ENCODE measurements at regions not wholly inside any gene's neighbourhood (a gene's known extent, or its start where the extent isn't known, plus 50 kb on each side); places are given as distances from the start of the nearest gene placed in this dataset.

DNA sequence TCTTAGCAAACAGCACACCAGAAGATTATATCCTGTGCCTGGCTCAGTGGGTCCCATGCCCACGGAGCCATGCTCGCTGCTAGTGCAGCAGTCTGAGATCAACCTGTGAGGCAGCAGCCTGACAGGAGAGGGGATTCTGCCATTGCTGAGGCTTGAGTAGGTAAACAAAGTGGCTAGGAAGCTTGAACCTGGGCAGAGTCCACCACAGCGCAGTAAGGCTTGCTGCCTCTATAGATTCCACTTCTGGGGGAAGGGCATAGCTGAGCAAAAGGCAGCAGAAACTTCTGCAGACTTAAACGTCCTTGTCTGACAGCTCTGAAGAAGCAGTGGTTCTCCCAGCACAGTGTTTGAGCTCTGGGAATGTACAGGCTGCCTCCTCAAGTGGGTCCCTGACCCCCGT lies 210.3 kb downstream of the RMST start:
- TF ChIP-seq, protein P1, sequence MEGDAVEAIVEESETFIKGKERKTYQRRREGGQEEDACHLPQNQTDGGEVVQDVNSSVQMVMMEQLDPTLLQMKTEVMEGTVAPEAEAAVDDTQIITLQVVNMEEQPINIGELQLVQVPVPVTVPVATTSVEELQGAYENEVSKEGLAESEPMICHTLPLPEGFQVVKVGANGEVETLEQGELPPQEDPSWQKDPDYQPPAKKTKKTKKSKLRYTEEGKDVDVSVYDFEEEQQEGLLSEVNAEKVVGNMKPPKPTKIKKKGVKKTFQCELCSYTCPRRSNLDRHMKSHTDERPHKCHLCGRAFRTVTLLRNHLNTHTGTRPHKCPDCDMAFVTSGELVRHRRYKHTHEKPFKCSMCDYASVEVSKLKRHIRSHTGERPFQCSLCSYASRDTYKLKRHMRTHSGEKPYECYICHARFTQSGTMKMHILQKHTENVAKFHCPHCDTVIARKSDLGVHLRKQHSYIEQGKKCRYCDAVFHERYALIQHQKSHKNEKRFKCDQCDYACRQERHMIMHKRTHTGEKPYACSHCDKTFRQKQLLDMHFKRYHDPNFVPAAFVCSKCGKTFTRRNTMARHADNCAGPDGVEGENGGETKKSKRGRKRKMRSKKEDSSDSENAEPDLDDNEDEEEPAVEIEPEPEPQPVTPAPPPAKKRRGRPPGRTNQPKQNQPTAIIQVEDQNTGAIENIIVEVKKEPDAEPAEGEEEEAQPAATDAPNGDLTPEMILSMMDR (IDR thresholded peaks at IDR 0.05; ENCODE audit: low read depth, low read length): no peak
- no peak for TF ChIP-seq EZH2phosphoT487 (IDR thresholded peaks at IDR 0.05; ENCODE audit: low read depth)

Measured in OCI-LY3 (cell line).